Keratinocyte (primary cell): ENCODE measurements at regions not wholly inside any gene's neighbourhood (a gene's known extent, or its start where the extent isn't known, plus 50 kb on each side); places are given as distances from the start of the nearest gene placed in this dataset.

Experiments
- DNase-seq: peaks from one replicate; pipeline ENCODE4 v3.0.0-alpha.2; 2011; ENCODE audit warnings: low read depth, missing footprints, low spot score
- FAIRE-seq: peaks from 2 replicates; lab custom pipeline; 2011; peaks lifted over from hg19 to GRCh38; lab: Jason Lieb, UNC
- H2AFZ ChIP-seq: 2 replicates; pipeline ENCODE4 v1.6.0; 2012; ENCODE audit warnings: low read length, control low read depth, inconsistent platforms; ENCODE audit not compliant: control insufficient read depth
- H3K27ac ChIP-seq: 2 replicates; pipeline ENCODE4 v1.5.1; 2011; ENCODE audit warnings: low read length; ENCODE audit not compliant: control insufficient read depth, insufficient read depth
- H3K27me3 ChIP-seq: 3 replicates; pipeline ENCODE4 v1.6.0; 2011; ENCODE audit warnings: low read length; ENCODE audit not compliant: control insufficient read depth, insufficient read depth; ENCODE audit errors: extremely low read depth
- H3K36me3 ChIP-seq, 2 experiments: 2 replicates in 1 of 2; 3 replicates in 1 of 2; pipeline ENCODE4 v1.5.1; 2011; ENCODE audit warnings: low read length in 2 of 2, mild to moderate bottlenecking in 1 of 2; ENCODE audit not compliant: control insufficient read depth in 2 of 2, insufficient read depth in 2 of 2; ENCODE audit errors: extremely low read depth in 1 of 2
- H3K4me1 ChIP-seq: 3 replicates; pipeline ENCODE4 v1.5.1; 2011; ENCODE audit warnings: low read length; ENCODE audit not compliant: control insufficient read depth, insufficient read depth; ENCODE audit errors: extremely low read depth
- H3K4me2 ChIP-seq: 3 replicates; pipeline ENCODE4 v1.6.0; 2011; ENCODE audit warnings: low read depth, low read length; ENCODE audit not compliant: control insufficient read depth, insufficient read depth; ENCODE audit errors: extremely low read depth
- H3K4me3 ChIP-seq, 3 experiments: fragments of 200-600 bp in 1 of 3; sonication (generic) in 1 of 3; 2 replicates in 2 of 3; 3 replicates in 1 of 3; pipeline ENCODE4 v1.5.1; 2011 to 2016; ENCODE audit warnings: low read length in 3 of 3, mild to moderate bottlenecking in 3 of 3, control low read depth in 2 of 3, inconsistent platforms in 1 of 3, low read depth in 1 of 3, mixed read lengths in 1 of 3, mixed run types in 1 of 3, moderate library complexity in 1 of 3; ENCODE audit not compliant: control insufficient read depth in 2 of 3, insufficient read depth in 2 of 3; ENCODE audit errors: extremely low read depth in 1 of 3
- H3K79me2 ChIP-seq: 2 replicates; pipeline ENCODE4 v1.6.0; 2012; ENCODE audit warnings: low read length; ENCODE audit not compliant: control insufficient read depth, insufficient read depth
- H3K9ac ChIP-seq: 3 replicates; pipeline ENCODE4 v1.6.0; 2011; ENCODE audit warnings: low read length; ENCODE audit not compliant: control insufficient read depth, insufficient read depth; ENCODE audit errors: extremely low read depth
- H3K9me1 ChIP-seq: 3 replicates; pipeline ENCODE4 v1.6.0; 2011; ENCODE audit warnings: low read length; ENCODE audit not compliant: control insufficient read depth, insufficient read depth; ENCODE audit errors: extremely low read depth
- H3K9me3 ChIP-seq: 2 replicates; pipeline ENCODE4 v1.5.1; 2012; ENCODE audit warnings: low read depth, low read length; ENCODE audit not compliant: control insufficient read depth
- H4K20me1 ChIP-seq: 3 replicates; pipeline ENCODE4 v1.6.0; 2011; ENCODE audit warnings: low read length; ENCODE audit not compliant: control insufficient read depth, insufficient read depth; ENCODE audit errors: extremely low read depth
- CTCF ChIP-seq, 3 experiments: IDR thresholded peaks in 1 of 3; conservative IDR thresholded peaks in 1 of 3; optimal IDR thresholded peaks in 1 of 3; 2 replicates in 2 of 3; 3 replicates in 1 of 3; pipeline versions ENCODE3 to v1.5.1; 2011; ENCODE audit warnings: low read length in 3 of 3, mild to moderate bottlenecking in 3 of 3, moderate library complexity in 2 of 3, control low read depth in 1 of 3, inconsistent platforms in 1 of 3; ENCODE audit not compliant: insufficient read depth in 2 of 3; ENCODE audit errors: extremely low read depth in 1 of 3
- EZH2 ChIP-seq: IDR thresholded peaks from one replicate; pipeline ENCODE4 v1.6.1; 2012; ENCODE audit warnings: inconsistent platforms, mild to moderate bottlenecking, low read length, moderate library complexity
- dilution Hi-C: fragments of 300-500 bp; cut with MboI; formaldehyde crosslinking; loops from one replicate; pipeline ENCODE4 v1.7.0; 2020; ENCODE audit warnings: low sequenced_read_pairs; ENCODE audit not compliant: extremely low pct_ligation_motif_present

GRCh38 chr16:65510241-65510640, 388.4 kb upstream of the CDH11 start:
- no peak overlapping the region for H3K4me3 ChIP-seq
- dilution Hi-C loops, result no loop called here
- no peaks in the 10 kb centered on the region for H3K36me3 ChIP-seq
- no peaks in the 10 kb centered on the region for H3K27me3 ChIP-seq
- H3K27ac ChIP-seq, result no peak overlapping the region
- H3K4me1 ChIP-seq, result no peaks in the 10 kb centered on the region
- no peaks in the 10 kb centered on the region for H4K20me1 ChIP-seq
- no peaks in the 10 kb centered on the region for H3K9me1 ChIP-seq
- H3K9ac ChIP-seq, result no peak overlapping the region
- no peak overlapping the region for H3K4me2 ChIP-seq
- no peaks in the 10 kb centered on the region for H3K9me3 ChIP-seq
- H3K79me2 ChIP-seq, result no peaks in the 10 kb centered on the region
- FAIRE-seq (no peak), DNase-seq (no peak)
- H2AFZ ChIP-seq, result no peak overlapping the region
- TF ChIP-seq CTCF (optimal IDR thresholded peaks at IDR 0.05 in 1 of 3, IDR thresholded peaks at IDR 0.05 in 1 of 3, conservative IDR thresholded peaks at IDR 0.05 in 1 of 3; ENCODE audit: extremely low read depth in 1 of 3, insufficient read depth in 2 of 3, low read length in 3 of 3) (no peak), EZH2 (no peak)

- H3K9me3 ChIP-seq, result no peaks in the 10 kb centered on the region
- H3K9me1 ChIP-seq, result no peaks in the 10 kb centered on the region
- no peak overlapping the region for H2AFZ ChIP-seq
- no peaks in the 10 kb centered on the region for H3K36me3 ChIP-seq
- H3K79me2 ChIP-seq, result no peaks in the 10 kb centered on the region
- FAIRE-seq (no peak), DNase-seq (no peak)
- H3K4me2 ChIP-seq, result no peak overlapping the region
- no peak overlapping the region for H3K27ac ChIP-seq
- no peak overlapping the region for H3K9ac ChIP-seq
- no peaks in the 10 kb centered on the region for H3K27me3 ChIP-seq
- H3K4me1 ChIP-seq, result no peaks in the 10 kb centered on the region
- H4K20me1 ChIP-seq, result no peaks in the 10 kb centered on the region
- TF ChIP-seq EZH2 (no peak), CTCF (optimal IDR thresholded peaks at IDR 0.05 in 1 of 3, IDR thresholded peaks at IDR 0.05 in 1 of 3, conservative IDR thresholded peaks at IDR 0.05 in 1 of 3; ENCODE audit: extremely low read depth in 1 of 3, insufficient read depth in 2 of 3, low read length in 3 of 3) (no peak)
- no peak overlapping the region for H3K4me3 ChIP-seq
- dilution Hi-C loops, result no loop called here
Measured at GRCh38 chr16:65509172-65509571, 387.3 kb upstream of the CDH11 start.
